ENCODE measurements at regions not wholly inside any gene's neighbourhood (a gene's known extent, or its start where the extent isn't known, plus 50 kb on each side); places are given as distances from the start of the nearest gene placed in this dataset.

- no peak for FAIRE-seq
- Histone ChIP-seq H3K79me2 (ENCODE audit: control insufficient read depth, insufficient read depth, low read length) (no peaks in the 10 kb centered on the region), H4K20me1 (ENCODE audit: control insufficient read depth, insufficient read depth) (no peaks in the 10 kb centered on the region), H3K4me2 (ENCODE audit: control insufficient read depth, insufficient read depth) (no peak overlapping the region), H3K27me3 (replicated peaks in 1 of 2; ENCODE audit: control insufficient read depth in 2 of 2, insufficient read depth in 2 of 2, low read length in 1 of 2) (no peaks in the 10 kb centered on the region), H3K4me1 (ENCODE audit: control insufficient read depth, insufficient read depth, low read length) (no peaks in the 10 kb centered on the region), H3K9me3 (replicated peaks; ENCODE audit: control insufficient read depth, insufficient read depth, low read length) (no peaks in the 10 kb centered on the region), H2AFZ (ENCODE audit: control insufficient read depth, low read depth, low read length) (no peak overlapping the region), H3K4me3 (no peak overlapping the region), H3K9ac (ENCODE audit: control insufficient read depth, insufficient read depth, low read length) (no peak overlapping the region), H3K27ac (ENCODE audit: control insufficient read depth, insufficient read depth) (no peak overlapping the region), H3K36me3 (ENCODE audit: control insufficient read depth in 2 of 2, insufficient read depth in 2 of 2, low read length in 1 of 2) (no peaks in the 10 kb centered on the region)
- ChIA-PET RAD21 (ENCODE audit: unreplicated experiment) (no interaction called here), SMC1A (ENCODE audit: uncharacterized antibody, unreplicated experiment) (no interaction called here), POLR2A (interaction anchor here (0.6 kb wide), 1 partner anchor 1039 kb away, joined by 3 read pairs; no protein-coding TSS in a partner anchor), CTCF (no interaction called here)
- ATAC-seq: no peak
- in situ Hi-C loops (cut with MboI) (no loop called here), intact Hi-C loops (cut with micrococcal nuclease; ENCODE audit: unreplicated experiment) (no loop called here)
- no TSS peak for BruUV-seq (replicated peaks)
- no peak for TF ChIP-seq IKZF2 (IDR thresholded peaks at IDR 0.05)
- no peak for TF ChIP-seq STAT3 (IDR thresholded peaks at IDR 0.05; ENCODE audit: low read depth, low read length)
- no peak for TF ChIP-seq SMAD5 (IDR thresholded peaks at IDR 0.05; ENCODE audit: low read depth)
- no peak for TF ChIP-seq TCF7 (IDR thresholded peaks at IDR 0.05; ENCODE audit: borderline replicate concordance)
- no peak for TF ChIP-seq FOXM1 (IDR thresholded peaks at IDR 0.05; ENCODE audit: low read depth, low read length)
- TF ChIP-seq PKNOX1 (IDR thresholded peaks at IDR 0.05): no peak
- no peak for TF ChIP-seq ZNF592 (IDR thresholded peaks at IDR 0.05)
- no peak for TF ChIP-seq ATF7 (IDR thresholded peaks at IDR 0.05; ENCODE audit: low read depth)
- no peak for TF ChIP-seq POLR2AphosphoS2 (IDR thresholded peaks at IDR 0.05; ENCODE audit: low read depth, low read length)
- TF ChIP-seq MTA3 (IDR thresholded peaks at IDR 0.05; ENCODE audit: borderline replicate concordance, low read length): no peak
- no peak for DNase-seq (ENCODE audit: low read depth, low spot score)
- WGBS (ENCODE audit: insufficient coverage, insufficient replicate concordance, low lambda C conversion rate, missing lambda C conversion rate): 25% methylated on average over 5 of the region's 5 CpGs
Observed at GRCh38 chr15:35648941-35649340, 103.0 kb upstream of the DPH6 start.

Data from GM12878 (cell line).